ENCODE measurements at regions not wholly inside any gene's neighbourhood (a gene's known extent, or its start where the extent isn't known, plus 50 kb on each side); places are given as distances from the start of the nearest gene placed in this dataset.

- Histone ChIP-seq H3K4me2 (ENCODE audit: low read depth, low read length) (no peak overlapping the region), H3K36me3 (replicated peaks in 1 of 2; ENCODE audit: control insufficient read depth in 1 of 2, insufficient read depth in 2 of 2, low read length in 2 of 2) (no peaks in the 10 kb centered on the region), H3K27ac (ENCODE audit: extremely low read length, insufficient read depth, low read length) (no peak overlapping the region), H3K9me3 (ENCODE audit: low read length) (peaks cover 7% of the 10 kb centered on the region; the same call in 1 of the 2 replicates), H2AFZ (ENCODE audit: low read length) (no peak overlapping the region), H3K9ac (ENCODE audit: insufficient read depth, low read depth, low read length) (no peak overlapping the region), H4K20me1 (ENCODE audit: insufficient read depth, low read length) (no peaks in the 10 kb centered on the region), H3K4me1 (ENCODE audit: insufficient read depth, low read length) (no peaks in the 10 kb centered on the region), H3K27me3 (ENCODE audit: control insufficient read depth in 1 of 2, insufficient read depth in 2 of 2, low read length in 2 of 2) (0 out of 5 replicates have a peak, but pooled peaks cover 0 to 3% of the 10 kb centered on the region in 2 experiments), H3K79me2 (ENCODE audit: insufficient read depth, low read length) (no peaks in the 10 kb centered on the region), H3K4me3 (replicated peaks in 1 of 3; ENCODE audit: insufficient read depth in 1 of 3, low read depth in 2 of 3, low read length in 3 of 3) (no peak overlapping the region)
- CTCF ChIA-PET (ENCODE audit: low intra/inter-chr PET ratio, low total read pairs): no interaction called here
- in situ Hi-C loops (cut with HindIII; ENCODE audit: extremely low pct_ligation_motif_present, low pct_unique_long_range_greater_than_20kb): no loop called here
- FAIRE-seq (no peak), ATAC-seq (no peak), DNase-seq (ENCODE audit: low spot score) (no peak)
- POLR2A ChIA-PET: no interaction called here
- no TSS peak for BruUV-seq (replicated peaks)
- 0% methylated on average over 1 of the region's 1 CpG for WGBS (ENCODE audit: low lambda C conversion rate)
- intact Hi-C loops (cut with micrococcal nuclease; ENCODE audit: unreplicated experiment): no loop called here
- TF ChIP-seq HNF4A (CRISPR knock-in tag; IDR thresholded peaks at IDR 0.05) (no peak), MLX (CRISPR knock-in tag; IDR thresholded peaks at IDR 0.05) (no peak), ZSCAN30 (CRISPR knock-in tag; IDR thresholded peaks at IDR 0.05) (no peak)
- TF ChIP-seq, protein P1, sequence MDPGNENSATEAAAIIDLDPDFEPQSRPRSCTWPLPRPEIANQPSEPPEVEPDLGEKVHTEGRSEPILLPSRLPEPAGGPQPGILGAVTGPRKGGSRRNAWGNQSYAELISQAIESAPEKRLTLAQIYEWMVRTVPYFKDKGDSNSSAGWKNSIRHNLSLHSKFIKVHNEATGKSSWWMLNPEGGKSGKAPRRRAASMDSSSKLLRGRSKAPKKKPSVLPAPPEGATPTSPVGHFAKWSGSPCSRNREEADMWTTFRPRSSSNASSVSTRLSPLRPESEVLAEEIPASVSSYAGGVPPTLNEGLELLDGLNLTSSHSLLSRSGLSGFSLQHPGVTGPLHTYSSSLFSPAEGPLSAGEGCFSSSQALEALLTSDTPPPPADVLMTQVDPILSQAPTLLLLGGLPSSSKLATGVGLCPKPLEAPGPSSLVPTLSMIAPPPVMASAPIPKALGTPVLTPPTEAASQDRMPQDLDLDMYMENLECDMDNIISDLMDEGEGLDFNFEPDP (CRISPR knock-in tag; conservative IDR thresholded peaks at IDR 0.05): no peak
Observed at GRCh38 chr1:29713857-29714256, 477.5 kb downstream of the PTPRU start.

DNA sequence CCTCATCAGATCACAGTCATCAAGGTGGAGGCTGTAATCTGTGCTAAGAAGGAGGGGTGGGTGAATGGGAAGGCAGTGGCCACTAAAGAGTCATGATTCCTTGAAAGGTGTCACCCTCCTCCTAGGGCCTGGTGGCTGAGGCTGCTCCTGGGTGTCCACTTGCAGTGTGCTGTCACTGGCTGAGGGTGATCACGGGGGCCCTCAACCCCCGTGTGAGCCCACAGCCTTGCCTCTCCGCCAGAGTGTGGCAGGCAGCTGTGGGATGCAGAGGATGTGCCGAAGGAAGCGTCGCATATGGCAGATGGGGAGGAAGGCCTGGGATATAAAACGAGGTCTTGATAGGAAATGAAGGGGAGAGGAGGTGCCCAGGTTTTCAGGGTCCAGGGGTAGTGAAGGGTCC lies 476.5 kb downstream of the PTPRU start:
- Histone ChIP-seq H3K9ac (ENCODE audit: insufficient read depth, low read depth, low read length) (no peak overlapping the region), H3K4me2 (ENCODE audit: low read depth, low read length) (no peak overlapping the region), H2AFZ (ENCODE audit: low read length) (no peak overlapping the region), H3K9me3 (ENCODE audit: low read length) (peaks cover 3% of the 10 kb centered on the region; the same call in 1 of the 2 replicates), H3K79me2 (ENCODE audit: insufficient read depth, low read length) (no peaks in the 10 kb centered on the region), H3K27ac (ENCODE audit: extremely low read length, insufficient read depth, low read length) (no peak overlapping the region), H4K20me1 (ENCODE audit: insufficient read depth, low read length) (no peaks in the 10 kb centered on the region), H3K36me3 (replicated peaks in 1 of 2; ENCODE audit: control insufficient read depth in 1 of 2, insufficient read depth in 2 of 2, low read length in 2 of 2) (no peaks in the 10 kb centered on the region), H3K27me3 (ENCODE audit: control insufficient read depth in 1 of 2, insufficient read depth in 2 of 2, low read length in 2 of 2) (peaks cover 0 to 3% of the 10 kb centered on the region in 2 experiments; a peak in 1 of 5 replicates), H3K4me1 (ENCODE audit: insufficient read depth, low read length) (no peaks in the 10 kb centered on the region), H3K4me3 (replicated peaks in 1 of 3; ENCODE audit: insufficient read depth in 1 of 3, low read depth in 2 of 3, low read length in 3 of 3) (no peak overlapping the region)
- TF ChIP-seq NONO (IDR thresholded peaks at IDR 0.05) (no peak), NONO (CRISPR knock-in tag; conservative IDR thresholded peaks at IDR 0.05) (no peak), ZNF263 (CRISPR knock-in tag; IDR thresholded peaks at IDR 0.05) (no peak), ZNF3 (CRISPR knock-in tag; IDR thresholded peaks at IDR 0.05) (no peak), CHD2 (IDR thresholded peaks at IDR 0.05; ENCODE audit: low read depth, low read length) (no peak), GFI1 (CRISPR knock-in tag; IDR thresholded peaks at IDR 0.05; ENCODE audit: borderline replicate concordance) (no peak), BATF2 (CRISPR knock-in tag; IDR thresholded peaks at IDR 0.05) (no peak), MTF1 (CRISPR knock-in tag; IDR thresholded peaks at IDR 0.05) (no peak), MLLT10 (CRISPR knock-in tag; IDR thresholded peaks at IDR 0.05) (no peak), MEF2D (CRISPR knock-in tag; IDR thresholded peaks at IDR 0.05) (no peak), IKZF1 (IDR thresholded peaks at IDR 0.05) (no peak), SP2 (CRISPR knock-in tag; IDR thresholded peaks at IDR 0.05) (no peak), ZNF512 (CRISPR knock-in tag; IDR thresholded peaks at IDR 0.05) (no peak)
- 31% methylated on average over 7 of the region's 7 CpGs for WGBS (ENCODE audit: low lambda C conversion rate)
- intact Hi-C loops (cut with micrococcal nuclease; ENCODE audit: unreplicated experiment) (no loop called here), in situ Hi-C loops (cut with HindIII; ENCODE audit: extremely low pct_ligation_motif_present, low pct_unique_long_range_greater_than_20kb) (no loop called here)
- ChIA-PET CTCF (ENCODE audit: low intra/inter-chr PET ratio, low total read pairs) (interaction anchor here (0.7 kb wide), 1 partner anchor 366 kb away, joined by 3 read pairs; no protein-coding TSS in a partner anchor), POLR2A (no interaction called here)
- BruUV-seq (replicated peaks): no TSS peak
- ATAC-seq (no peak), FAIRE-seq (no peak), DNase-seq (ENCODE audit: low spot score) (no peak)
